ENCODE measurements at regions not wholly inside any gene's neighbourhood (a gene's known extent, or its start where the extent isn't known, plus 50 kb on each side); places are given as distances from the start of the nearest gene placed in this dataset.
"Not testable (repeated sequence)": the region's sequence is repeated elsewhere in the genome, so short reads cannot be mapped to it uniquely, and the experiment has no call there.

DNA sequence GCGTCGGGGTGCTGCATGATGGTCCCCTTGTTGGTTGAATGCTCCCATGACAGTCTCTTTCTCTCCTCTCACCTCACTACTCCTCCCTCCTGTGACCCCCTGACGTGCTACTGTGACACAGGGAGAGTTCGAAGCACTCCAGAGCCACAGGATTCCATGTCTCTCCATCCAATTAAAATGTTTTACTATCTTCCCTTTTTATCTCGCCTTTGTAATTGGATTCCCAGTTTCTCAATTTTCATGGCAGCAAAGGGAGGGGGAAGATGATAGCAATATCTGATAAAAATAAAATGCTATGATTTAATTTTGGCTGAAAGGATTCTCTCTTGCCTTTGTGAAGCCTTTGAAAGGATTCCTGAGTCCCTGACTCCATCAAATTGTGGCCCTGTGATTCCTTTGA is 271.9 kb upstream of the SLC14A2 start:
- CTCF ChIA-PET = no interaction called here
- dilution Hi-C loops (cut with MboI; ENCODE audit: extremely low pct_ligation_motif_present, low sequenced_read_pairs) = no loop called here

GRCh38 chr18:45344680-45345079 is 270.6 kb upstream of the SLC14A2 start:
- FAIRE-seq; intact Hi-C loops (cut with micrococcal nuclease); POLR2A ChIA-PET; H3K36me3 ChIP-seq (ENCODE audit: control insufficient read depth in 2 of 2, extremely low read depth in 1 of 2, insufficient read depth in 2 of 2, low read length in 2 of 2); H3K9ac ChIP-seq (replicated peaks; ENCODE audit: extremely low read depth, insufficient read depth, low read length); H3K4me2 ChIP-seq (ENCODE audit: insufficient read depth, low read length); H3K9me1 ChIP-seq (replicated peaks; ENCODE audit: control insufficient read depth, extremely low read depth, insufficient read depth, low read length); H4K20me1 ChIP-seq (replicated peaks; ENCODE audit: control insufficient read depth, extremely low read depth, insufficient read depth, low read length); H2AFZ ChIP-seq (ENCODE audit: low read depth, low read length); DNase-seq (ENCODE audit: low read depth, low spot score); H3K4me3 ChIP-seq (replicated peaks in 1 of 3; ENCODE audit: insufficient read depth in 1 of 3, low read depth in 1 of 3, low read length in 3 of 3); H3K27ac ChIP-seq (ENCODE audit: insufficient read depth, low read depth, low read length); CTCF ChIA-PET; H3K9me3 ChIP-seq (replicated peaks; ENCODE audit: control insufficient read depth, insufficient read depth, low read length); H3K27me3 ChIP-seq (ENCODE audit: control insufficient read depth in 2 of 2, insufficient read depth in 2 of 2, low read length in 2 of 2); H3K4me1 ChIP-seq (ENCODE audit: control insufficient read depth, extremely low read depth, insufficient read depth, low read length); dilution Hi-C loops (cut with MboI; ENCODE audit: extremely low pct_ligation_motif_present, low sequenced_read_pairs); H3K79me2 ChIP-seq (ENCODE audit: control insufficient read depth, insufficient read depth, low read length); BruUV-seq (replicated peaks): not testable (repeated sequence)

More for the DNA sequence above, 271.9 kb upstream of the SLC14A2 start:
- no peaks in the 10 kb centered on the region for H3K79me2 ChIP-seq (ENCODE audit: control insufficient read depth, insufficient read depth, low read length)
- no peaks in the 10 kb centered on the region for H3K36me3 ChIP-seq (ENCODE audit: control insufficient read depth in 2 of 2, extremely low read depth in 1 of 2, insufficient read depth in 2 of 2, low read length in 2 of 2)
- no peak overlapping the region for H2AFZ ChIP-seq (ENCODE audit: low read depth, low read length)
- no peak overlapping the region for H3K4me3 ChIP-seq (replicated peaks in 1 of 3; ENCODE audit: insufficient read depth in 1 of 3, low read depth in 1 of 3, low read length in 3 of 3)
- H3K27ac ChIP-seq (ENCODE audit: insufficient read depth, low read depth, low read length) = no peak overlapping the region
- H3K9ac ChIP-seq (replicated peaks; ENCODE audit: extremely low read depth, insufficient read depth, low read length) = no peak overlapping the region
- intact Hi-C loops (cut with micrococcal nuclease) = no loop called here
- H3K9me1 ChIP-seq (replicated peaks; ENCODE audit: control insufficient read depth, extremely low read depth, insufficient read depth, low read length) = no peaks in the 10 kb centered on the region
- H3K4me1 ChIP-seq (ENCODE audit: control insufficient read depth, extremely low read depth, insufficient read depth, low read length) = no peaks in the 10 kb centered on the region
- H3K27me3 ChIP-seq (ENCODE audit: control insufficient read depth in 2 of 2, insufficient read depth in 2 of 2, low read length in 2 of 2) = no peaks in the 10 kb centered on the region
- no TSS peak for BruUV-seq (replicated peaks)
- no peak for FAIRE-seq
- H4K20me1 ChIP-seq (replicated peaks; ENCODE audit: control insufficient read depth, extremely low read depth, insufficient read depth, low read length) = no peaks in the 10 kb centered on the region
- DNase-seq (ENCODE audit: low read depth, low spot score) = no peak
- POLR2A ChIA-PET = no interaction called here
- no peaks in the 10 kb centered on the region for H3K9me3 ChIP-seq (replicated peaks; ENCODE audit: control insufficient read depth, insufficient read depth, low read length)
- TF ChIP-seq POLR2A (IDR thresholded peaks at IDR 0.05; ENCODE audit: low read depth, low read length) (no peak), EZH2 (IDR thresholded peaks at IDR 0.05; ENCODE audit: borderline replicate concordance, low read depth, low read length, severe bottlenecking) (no peak), GATA2 (IDR thresholded peaks at IDR 0.05; ENCODE audit: insufficient read depth, insufficient read length, low read depth, low read length) (no peak), FOS (IDR thresholded peaks at IDR 0.05; ENCODE audit: borderline replicate concordance, insufficient read depth, low read length) (no peak), MYC (IDR thresholded peaks at IDR 0.05; ENCODE audit: low read depth, low read length) (no peak), JUN (IDR thresholded peaks at IDR 0.05; ENCODE audit: borderline replicate concordance, insufficient read depth, insufficient read length, low read depth) (no peak), POLR2AphosphoS5 (IDR thresholded peaks at IDR 0.05; ENCODE audit: insufficient read depth, low read depth, low read length) (no peak)
- TF ChIP-seq, protein P1, sequence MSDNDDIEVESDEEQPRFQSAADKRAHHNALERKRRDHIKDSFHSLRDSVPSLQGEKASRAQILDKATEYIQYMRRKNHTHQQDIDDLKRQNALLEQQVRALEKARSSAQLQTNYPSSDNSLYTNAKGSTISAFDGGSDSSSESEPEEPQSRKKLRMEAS (IDR thresholded peaks at IDR 0.05; ENCODE audit: insufficient read depth, insufficient read length) = no peak
- TF ChIP-seq, protein P2, sequence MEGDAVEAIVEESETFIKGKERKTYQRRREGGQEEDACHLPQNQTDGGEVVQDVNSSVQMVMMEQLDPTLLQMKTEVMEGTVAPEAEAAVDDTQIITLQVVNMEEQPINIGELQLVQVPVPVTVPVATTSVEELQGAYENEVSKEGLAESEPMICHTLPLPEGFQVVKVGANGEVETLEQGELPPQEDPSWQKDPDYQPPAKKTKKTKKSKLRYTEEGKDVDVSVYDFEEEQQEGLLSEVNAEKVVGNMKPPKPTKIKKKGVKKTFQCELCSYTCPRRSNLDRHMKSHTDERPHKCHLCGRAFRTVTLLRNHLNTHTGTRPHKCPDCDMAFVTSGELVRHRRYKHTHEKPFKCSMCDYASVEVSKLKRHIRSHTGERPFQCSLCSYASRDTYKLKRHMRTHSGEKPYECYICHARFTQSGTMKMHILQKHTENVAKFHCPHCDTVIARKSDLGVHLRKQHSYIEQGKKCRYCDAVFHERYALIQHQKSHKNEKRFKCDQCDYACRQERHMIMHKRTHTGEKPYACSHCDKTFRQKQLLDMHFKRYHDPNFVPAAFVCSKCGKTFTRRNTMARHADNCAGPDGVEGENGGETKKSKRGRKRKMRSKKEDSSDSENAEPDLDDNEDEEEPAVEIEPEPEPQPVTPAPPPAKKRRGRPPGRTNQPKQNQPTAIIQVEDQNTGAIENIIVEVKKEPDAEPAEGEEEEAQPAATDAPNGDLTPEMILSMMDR (IDR thresholded peaks at IDR 0.05; ENCODE audit: extremely low read depth in 1 of 2, insufficient read depth in 1 of 2, low read depth in 1 of 2, low read length in 2 of 2) = no peak
- no peak overlapping the region for H3K4me2 ChIP-seq (ENCODE audit: insufficient read depth, low read length)

Measured in endothelial cell of umbilical vein (primary cell).